ENCODE measurements at regions not wholly inside any gene's neighbourhood (a gene's known extent, or its start where the extent isn't known, plus 50 kb on each side); places are given as distances from the start of the nearest gene placed in this dataset.
"Not testable (repeated sequence)": the region's sequence is repeated elsewhere in the genome, so short reads cannot be mapped to it uniquely, and the experiment has no call there.

- TF ChIP-seq USF1 (IDR thresholded peaks at IDR 0.05; ENCODE audit: borderline replicate concordance, low read depth) = no peak
- TF ChIP-seq RAD21 (IDR thresholded peaks at IDR 0.05; ENCODE audit: low read length) = no peak; the same call in 1 of the 2 replicates
- no peak for TF ChIP-seq REST (IDR thresholded peaks at IDR 0.05; ENCODE audit: low read depth, low read length)
- no peak for TF ChIP-seq FOSL2 (IDR thresholded peaks at IDR 0.05; ENCODE audit: borderline replicate concordance, low read depth)
Measured at GRCh38 chr15:100772478-100772877, 107.2 kb upstream of the ALDH1A3 start (continued).

- POLR2A ChIA-PET = interaction anchor here (0.7 to 1.2 kb wide), 3 partner anchors 35 to 145 kb away, joined by 3 to 5 read pairs (median 3); no protein-coding TSS in a partner anchor
- H3K4me1 ChIP-seq (ENCODE audit: control insufficient read depth in 1 of 2, insufficient read depth in 2 of 2, low read depth in 1 of 2, low read length in 1 of 2) = peaks cover 0 to 67% of the 10 kb centered on the region in 2 experiments; a peak in 3 of 4 replicates
- H3K4me2 ChIP-seq = no peak overlapping the region
- no peaks in the 10 kb centered on the region for H3K9me3 ChIP-seq
- no peaks in the 10 kb centered on the region for H3K9me2 ChIP-seq
- H3K79me2 ChIP-seq (ENCODE audit: insufficient read depth) = no peaks in the 10 kb centered on the region
- H4K20me1 ChIP-seq (ENCODE audit: insufficient read depth) = no peaks in the 10 kb centered on the region
- TF ChIP-seq TCF12 (IDR thresholded peaks at IDR 0.05) = no peak
- TF ChIP-seq EZH2phosphoT487 (IDR thresholded peaks at IDR 0.05; ENCODE audit: borderline replicate concordance, low read depth) = no peak
- TF ChIP-seq ZBTB33 (IDR thresholded peaks at IDR 0.05; ENCODE audit: borderline replicate concordance, low read depth) = no peak
- 0 out of 2 replicates have a peak, but pooled peaks have one; percentile 9 for TF ChIP-seq MXI1 (IDR thresholded peaks at IDR 0.05; ENCODE audit: low read depth, low read length)
- TF ChIP-seq FOXJ3 (CRISPR knock-in tag; IDR thresholded peaks at IDR 0.05) = no peak
- TF ChIP-seq MEF2A (IDR thresholded peaks at IDR 0.05; ENCODE audit: borderline replicate concordance, low read depth) = no peak
- TF ChIP-seq GABPA (IDR thresholded peaks at IDR 0.05; ENCODE audit: low read depth) = no peak
- H3K4me3 ChIP-seq (ENCODE audit: low read depth in 2 of 2, low read length in 1 of 2) = no peak overlapping the region
- H3K27me3 ChIP-seq (ENCODE audit: insufficient read depth) = no peaks in the 10 kb centered on the region
- H3F3A ChIP-seq (replicated peaks; ENCODE audit: insufficient read depth) = no peaks in the 10 kb centered on the region
- no peak overlapping the region for H3K9ac ChIP-seq
- 87% methylated on average over 9 of the region's 9 CpGs for WGBS (ENCODE audit: low lambda C conversion rate)
- peak overlapping the region; percentile 7 to 99; a peak in 3 of 4 replicates for H3K27ac ChIP-seq (ENCODE audit: low read depth in 2 of 2, low read length in 1 of 2)
- CTCF ChIA-PET = interaction anchor here (1.8 to 3.6 kb wide), 3 partner anchors 100 to 234 kb away, joined by 6 to 19 read pairs (median 8); no protein-coding TSS in a partner anchor
- peak; percentile 52 for DNase-seq
- no peaks in the 10 kb centered on the region for H3K36me3 ChIP-seq (replicated peaks in 1 of 2; ENCODE audit: control insufficient read depth in 1 of 2, insufficient read depth in 2 of 2, low read length in 1 of 2)
- H2AFZ ChIP-seq (ENCODE audit: low read depth) = no peak overlapping the region
Measured at GRCh38 chr15:100772892-100773520, 106.6 kb upstream of the ALDH1A3 start.

GRCh38 chr15:100774044-100774443 is 105.6 kb upstream of the ALDH1A3 start:
- POLR2A ChIA-PET; H3K79me2 ChIP-seq (ENCODE audit: insufficient read depth); H3K9me2 ChIP-seq; DNase-seq; H3K36me3 ChIP-seq (replicated peaks in 1 of 2; ENCODE audit: control insufficient read depth in 1 of 2, insufficient read depth in 2 of 2, low read length in 1 of 2); H4K20me1 ChIP-seq (ENCODE audit: insufficient read depth); H2AFZ ChIP-seq (ENCODE audit: low read depth); H3K4me3 ChIP-seq (ENCODE audit: low read depth in 2 of 2, low read length in 1 of 2); H3K9me3 ChIP-seq; H3F3A ChIP-seq (replicated peaks; ENCODE audit: insufficient read depth); CTCF ChIA-PET; H3K9ac ChIP-seq; H3K27me3 ChIP-seq (ENCODE audit: insufficient read depth); H3K4me2 ChIP-seq: not testable (repeated sequence)
- 95% methylated on average over 12 of the region's 28 CpGs for WGBS (ENCODE audit: low lambda C conversion rate)
- Histone ChIP-seq H3K27ac (ENCODE audit: low read depth in 2 of 2, low read length in 1 of 2) (peak overlapping the region in 1 of 2 experiments; percentile 53; a peak in 1 of 4 replicates), H3K4me1 (ENCODE audit: control insufficient read depth in 1 of 2, insufficient read depth in 2 of 2, low read depth in 1 of 2, low read length in 1 of 2) (peaks cover 0 to 67% of the 10 kb centered on the region in 2 experiments; a peak in 3 of 4 replicates)
